HG03439 (cell line): ENCODE measurements at regions not wholly inside any gene's neighbourhood (a gene's known extent, or its start where the extent isn't known, plus 50 kb on each side); places are given as distances from the start of the nearest gene placed in this dataset.
"Not testable (repeated sequence)": the region's sequence is repeated elsewhere in the genome, so short reads cannot be mapped to it uniquely, and the experiment has no call there.

Experiments
- ATAC-seq: cut with Tn5 transposase; IDR thresholded peaks from one replicate; pipeline ENCODE4 v1.9.1; 2021; ENCODE audit warnings: mild to moderate bottlenecking, moderate library complexity; ENCODE audit not compliant: unreplicated experiment

DNA sequence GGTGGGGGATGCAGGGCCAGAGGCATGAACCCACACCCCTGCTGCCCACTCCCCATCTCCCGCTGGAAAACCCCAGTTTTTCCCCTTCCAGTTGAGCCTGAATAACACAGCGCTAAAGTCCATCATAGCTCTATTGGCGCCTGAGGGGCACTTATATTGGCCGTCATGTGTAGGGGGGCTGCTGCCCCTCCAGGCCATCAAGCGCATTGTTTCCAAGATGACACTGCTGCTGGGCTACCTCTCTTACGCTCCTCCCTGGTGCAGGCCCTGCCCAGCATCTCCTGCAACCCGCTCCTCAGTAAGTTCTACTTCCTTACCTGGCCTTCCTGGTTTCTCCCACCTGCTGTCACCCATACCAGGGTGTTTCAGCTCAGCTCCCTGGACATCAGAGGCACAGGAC lies 205.0 kb upstream of the RPL34 start:
- no peak for ATAC-seq

DNA sequence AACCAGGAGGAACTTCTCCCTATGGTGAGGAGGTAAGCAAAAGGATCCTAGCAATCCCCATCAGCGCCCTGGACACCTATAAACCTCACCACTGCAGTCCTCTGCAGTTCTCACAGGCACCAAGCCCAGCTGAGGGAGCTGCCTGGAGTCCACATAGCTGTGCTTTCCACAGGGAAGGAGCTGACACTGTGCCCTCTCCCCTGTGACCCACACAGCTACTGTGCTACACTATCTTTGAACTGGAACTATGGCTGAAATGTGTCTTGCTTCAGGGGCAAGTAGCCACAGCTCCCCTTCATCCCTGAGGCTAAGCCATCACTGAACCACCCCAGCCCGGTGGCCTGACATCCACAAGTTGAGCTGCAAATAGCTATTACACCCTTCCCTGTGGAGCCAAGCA lies 208.5 kb upstream of the RPL34 start:
- no peak for ATAC-seq

DNA sequence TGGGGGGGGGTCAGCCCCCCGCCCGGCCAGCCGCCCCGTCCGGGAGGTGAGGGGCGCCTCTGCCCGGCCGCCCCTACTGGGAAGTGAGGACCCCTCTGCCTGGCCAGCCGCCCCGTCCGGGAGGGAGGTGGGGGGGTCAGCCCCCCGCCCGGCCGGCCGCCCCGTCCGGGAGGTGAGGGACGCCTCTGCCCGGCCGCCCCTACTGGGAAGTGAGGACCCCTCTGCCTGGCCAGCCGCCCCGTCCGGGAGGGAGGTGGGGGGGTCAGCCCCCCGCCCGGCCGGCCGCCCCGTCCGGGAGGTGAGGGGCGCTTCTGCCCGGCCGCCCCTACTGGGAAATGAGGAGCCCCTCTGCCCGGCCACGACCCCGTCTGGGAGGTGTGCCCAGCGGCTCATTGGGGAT lies 210.7 kb upstream of the RPL34 start:
- ATAC-seq = not testable (repeated sequence)

DNA sequence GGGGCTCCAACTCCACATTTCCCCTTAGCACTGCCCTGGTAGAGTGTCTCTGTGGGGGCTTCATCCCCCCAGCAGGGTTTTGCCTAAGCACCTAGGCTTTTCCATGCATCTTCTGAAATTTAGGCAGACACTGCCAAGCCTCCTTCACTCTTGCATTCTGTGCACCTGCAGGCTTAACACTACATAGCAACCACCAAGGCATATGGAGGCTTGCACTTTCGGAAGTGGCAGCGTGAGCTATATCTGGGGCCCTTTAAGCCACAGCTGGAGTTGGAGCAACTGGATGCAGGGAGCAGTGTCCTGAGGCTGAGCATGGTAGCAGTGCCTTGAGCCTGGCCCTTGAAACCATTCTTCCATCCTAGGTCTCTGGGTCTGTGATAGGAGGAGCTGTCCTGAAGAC lies 214.8 kb upstream of the RPL34 start:
- no peak for ATAC-seq

DNA sequence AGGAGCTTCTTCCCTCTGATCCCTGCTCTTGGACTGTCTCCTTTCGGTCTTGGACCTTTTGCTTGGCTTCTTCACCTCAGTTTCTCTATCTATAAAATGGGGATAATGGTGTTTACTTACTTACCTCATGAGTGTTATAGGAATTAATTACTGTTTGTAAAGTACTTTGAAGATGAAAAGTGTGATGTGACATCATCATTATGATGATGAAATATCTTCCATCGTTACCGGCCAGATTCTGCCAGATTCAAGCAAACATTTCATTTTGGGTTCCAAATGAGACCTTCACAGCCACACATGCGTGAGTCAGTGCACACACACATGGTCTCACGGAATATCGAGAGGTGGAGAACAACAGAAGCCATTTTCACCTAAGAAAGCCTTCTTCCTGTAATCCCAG lies 220.1 kb upstream of the RPL34 start:
- ATAC-seq = no peak

DNA sequence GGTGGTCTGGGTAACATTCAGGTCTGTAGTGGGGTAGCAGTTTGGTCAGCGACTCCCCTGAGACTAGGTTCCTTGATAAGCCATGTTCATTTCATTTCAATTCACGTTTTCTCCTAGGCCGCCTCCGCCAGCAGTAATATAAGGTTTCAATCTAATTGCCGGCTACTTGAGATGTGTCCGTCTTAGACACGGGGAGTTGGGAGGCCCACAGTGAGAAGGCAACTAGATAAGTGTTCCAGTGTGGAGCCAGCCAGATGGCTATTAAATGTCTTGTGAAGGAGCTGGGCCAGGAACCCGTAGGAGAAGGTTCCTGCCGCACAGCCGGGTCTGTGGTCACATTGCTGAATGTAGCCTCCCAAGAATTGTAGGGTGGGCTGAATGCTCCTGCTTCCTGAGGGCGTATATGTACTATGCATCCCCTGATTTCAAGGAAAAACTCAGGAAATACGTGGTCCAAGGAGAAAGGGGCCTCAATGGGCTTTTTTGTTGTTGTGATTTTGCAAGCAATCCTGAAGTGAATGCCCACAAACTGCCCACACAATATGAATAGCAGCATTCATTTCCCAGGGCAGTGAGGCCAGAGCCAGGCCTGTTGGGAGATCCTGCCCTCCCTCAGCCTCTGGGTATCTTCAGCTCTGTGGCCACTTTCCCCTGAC lies 220.6 kb upstream of the RPL34 start:
- ATAC-seq = no peak

DNA sequence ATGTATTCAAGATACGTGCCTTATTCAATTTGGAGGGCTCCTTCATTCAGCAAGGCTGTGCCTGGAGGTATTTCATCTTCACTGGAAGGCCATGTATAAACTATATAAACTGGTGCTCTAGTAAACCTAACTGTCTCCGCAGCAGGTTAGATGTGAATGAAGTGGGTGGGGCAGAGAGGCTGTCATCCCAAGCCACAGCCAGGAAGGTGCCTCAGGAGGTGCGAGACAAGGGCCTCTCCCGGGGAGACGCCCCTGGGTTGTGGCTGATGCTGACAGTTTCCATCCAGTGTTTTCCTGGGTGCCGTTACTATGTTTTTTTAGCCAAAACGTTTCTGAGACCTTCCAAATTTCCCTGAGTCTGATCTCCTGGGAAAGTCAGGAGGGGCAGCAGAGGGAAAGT lies 221.5 kb upstream of the RPL34 start:
- no peak for ATAC-seq

DNA sequence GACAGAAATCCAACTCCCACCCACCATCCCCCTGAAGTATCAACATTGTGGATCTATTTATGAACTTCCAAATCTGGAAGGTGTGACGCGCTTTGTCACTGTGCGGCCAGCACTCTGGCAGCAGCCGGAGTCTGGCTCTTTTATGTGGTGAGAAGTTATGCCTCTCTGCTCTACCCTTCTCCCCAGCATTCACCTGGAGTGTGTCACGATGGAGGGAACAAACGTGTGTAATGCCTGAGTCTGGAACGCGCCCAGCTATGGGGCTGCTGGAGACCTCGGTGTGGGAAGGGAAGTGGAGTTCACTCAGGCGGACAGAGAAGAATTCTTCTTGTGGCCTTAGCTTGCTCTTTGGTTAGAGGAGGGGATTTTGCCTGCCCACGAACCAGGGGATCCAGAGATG lies 222.1 kb upstream of the RPL34 start:
- ATAC-seq = no peak

DNA sequence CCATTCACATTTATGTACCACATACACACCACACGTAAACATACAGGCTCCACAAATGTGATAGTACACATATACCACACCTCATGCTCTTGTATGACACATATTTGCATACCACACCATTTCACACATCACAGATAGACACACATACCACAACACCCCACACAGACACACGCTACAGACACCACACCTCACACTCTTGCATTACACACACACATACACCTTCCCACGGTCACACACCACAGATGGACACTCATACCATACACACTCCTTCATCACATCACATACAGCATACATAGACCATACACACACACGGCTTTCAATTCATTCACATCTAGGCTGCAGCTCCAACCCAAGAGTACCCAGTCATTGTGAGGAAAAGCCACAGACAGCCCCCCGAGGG lies 222.5 kb upstream of the RPL34 start:
- ATAC-seq = no peak

DNA sequence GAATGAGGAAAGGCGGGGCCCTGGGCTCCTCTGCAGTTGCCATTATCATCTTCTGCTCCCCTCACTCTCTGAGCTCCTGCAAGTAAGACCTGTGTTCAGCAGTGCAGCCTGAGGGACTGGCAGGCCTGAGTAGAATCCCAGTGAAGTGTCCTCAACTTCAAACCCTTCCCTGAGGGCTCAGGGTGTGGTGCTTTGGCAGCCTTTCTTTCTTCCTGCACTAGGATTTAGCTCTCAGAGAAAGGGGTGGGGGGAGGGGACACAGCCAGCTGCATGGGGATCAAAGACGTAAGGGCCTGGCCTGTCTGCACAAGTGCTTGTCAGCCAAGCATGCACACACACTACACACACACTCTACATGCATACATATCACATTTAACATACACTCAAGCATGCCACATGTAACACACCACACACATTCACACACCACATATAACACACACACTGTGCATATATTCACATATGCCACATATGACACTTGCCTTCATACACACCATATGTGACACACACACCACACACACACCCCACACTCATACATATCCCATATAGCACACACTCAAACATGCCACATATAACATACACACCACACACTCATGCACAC lies 223.4 kb upstream of the RPL34 start:
- ATAC-seq = no peak

DNA sequence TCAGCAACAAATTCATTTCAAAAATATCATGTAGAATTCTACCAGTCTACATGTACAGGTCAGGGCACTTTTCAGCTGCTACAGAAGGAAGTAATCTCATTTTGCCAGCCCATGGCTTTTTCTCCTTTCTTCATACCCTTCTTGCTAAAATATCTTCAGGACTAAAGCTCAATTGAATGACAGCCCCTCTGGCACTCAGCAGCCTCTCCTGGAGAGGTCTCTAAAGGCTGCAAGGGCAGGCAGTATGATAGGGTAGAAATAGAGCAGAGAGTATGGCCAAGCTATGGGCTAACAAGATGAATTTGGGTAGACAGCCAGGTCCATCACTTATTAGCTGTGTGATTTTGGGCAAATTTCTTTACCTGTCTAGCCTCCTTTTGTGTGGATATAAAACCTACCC lies 224.6 kb upstream of the RPL34 start:
- no peak for ATAC-seq

DNA sequence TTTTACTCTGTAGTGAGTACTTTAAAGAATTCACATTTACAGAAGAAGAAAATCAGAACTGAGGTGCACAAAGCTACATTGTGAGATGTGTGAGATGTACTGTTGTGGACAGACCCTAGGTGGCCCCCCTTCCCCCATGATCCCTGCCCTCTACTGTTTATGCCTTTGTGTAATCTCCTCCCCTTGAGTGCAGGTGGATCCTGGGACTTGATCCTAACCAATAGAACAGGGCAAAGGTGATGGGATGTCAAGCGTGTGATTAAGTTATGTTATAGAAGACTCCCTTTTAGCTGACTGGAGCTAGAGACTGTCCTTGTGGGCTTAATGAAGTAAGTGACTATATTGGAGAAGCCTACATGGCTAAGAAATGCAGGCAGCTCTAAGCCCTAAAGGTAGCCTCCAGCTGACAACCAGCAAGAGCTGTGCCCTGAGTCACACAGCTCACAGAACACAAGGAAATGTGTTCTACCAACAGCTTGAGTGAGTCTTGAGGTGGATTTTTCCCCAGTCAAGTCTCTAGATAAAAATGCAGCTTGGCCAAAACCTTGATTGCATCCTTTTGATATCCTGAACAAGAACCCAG lies 225.2 kb upstream of the LEF1 start:
- ATAC-seq = no peak

DNA sequence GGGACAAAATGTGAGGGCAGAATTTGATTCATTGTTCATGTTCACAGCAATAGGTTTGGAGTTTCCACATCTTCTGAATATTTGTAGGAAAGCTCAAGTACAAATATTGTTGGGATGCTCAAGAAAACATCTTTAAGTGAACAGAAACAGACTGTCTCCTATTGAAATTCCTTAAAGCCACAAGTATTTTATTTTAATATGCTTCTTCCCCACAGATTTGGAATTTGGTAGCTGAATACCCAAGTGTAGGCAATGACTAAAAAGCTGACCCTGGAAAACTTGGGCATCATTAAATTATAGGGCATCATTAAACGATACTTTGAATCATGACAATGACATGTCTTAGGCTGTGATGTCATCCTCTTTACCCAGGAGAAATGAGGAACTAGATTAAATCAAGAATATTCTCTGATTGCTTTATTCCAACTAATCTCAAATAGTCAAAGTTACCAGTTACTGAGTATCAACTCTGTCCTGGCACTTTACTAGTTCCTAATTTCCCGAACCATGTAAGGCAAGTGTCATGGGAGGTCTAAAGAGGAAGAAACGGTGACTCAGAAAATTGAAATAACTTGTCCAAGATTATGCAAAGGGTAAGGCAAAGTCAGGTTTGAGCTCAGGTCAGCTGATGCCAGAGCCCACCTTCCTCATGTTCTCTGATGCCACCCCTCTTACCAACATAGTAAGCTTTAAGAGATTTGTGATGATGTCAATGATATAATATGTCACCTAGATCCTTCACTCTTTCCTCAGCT lies 223.1 kb upstream of the LEF1 start:
- no peak for ATAC-seq

DNA sequence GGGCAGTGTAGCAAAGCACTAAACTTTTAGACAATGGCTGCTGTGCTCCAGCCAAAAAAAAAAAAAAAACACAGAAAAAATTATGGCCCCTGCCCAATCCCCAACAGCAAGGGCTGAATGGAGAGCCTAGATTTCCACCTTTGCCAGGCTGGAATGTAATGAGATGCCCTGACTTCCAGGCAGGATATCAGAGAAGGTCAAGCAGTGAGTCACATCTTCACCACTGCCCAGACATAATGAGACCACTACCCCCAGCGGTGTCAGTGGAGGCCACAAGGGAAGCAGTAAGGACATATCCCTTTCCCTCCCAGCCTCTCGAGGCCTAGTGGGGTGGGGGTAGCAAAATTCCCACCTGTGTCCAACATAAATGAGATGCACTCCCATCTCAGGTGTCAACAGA lies 216.3 kb upstream of the LEF1 start:
- no peak for ATAC-seq

DNA sequence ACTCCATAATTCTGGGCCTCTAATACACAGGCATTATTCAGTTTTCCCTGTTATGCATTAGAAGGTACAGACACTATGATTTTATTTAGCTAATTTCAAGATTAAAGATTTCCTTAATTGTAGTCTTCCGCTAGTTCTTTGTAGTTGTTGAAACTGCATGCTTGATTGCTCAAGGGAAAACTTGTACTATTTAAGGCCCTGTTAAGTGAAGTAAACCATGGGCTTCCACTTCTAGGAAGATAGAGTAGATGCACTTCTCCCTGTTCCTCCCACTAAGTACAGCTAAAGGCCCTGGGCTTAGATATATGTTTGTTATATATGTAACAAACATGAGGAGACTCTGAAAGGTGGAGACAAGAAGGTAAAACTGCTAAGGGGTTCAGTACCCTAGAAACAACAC lies 215.8 kb upstream of the LEF1 start:
- ATAC-seq = no peak

DNA sequence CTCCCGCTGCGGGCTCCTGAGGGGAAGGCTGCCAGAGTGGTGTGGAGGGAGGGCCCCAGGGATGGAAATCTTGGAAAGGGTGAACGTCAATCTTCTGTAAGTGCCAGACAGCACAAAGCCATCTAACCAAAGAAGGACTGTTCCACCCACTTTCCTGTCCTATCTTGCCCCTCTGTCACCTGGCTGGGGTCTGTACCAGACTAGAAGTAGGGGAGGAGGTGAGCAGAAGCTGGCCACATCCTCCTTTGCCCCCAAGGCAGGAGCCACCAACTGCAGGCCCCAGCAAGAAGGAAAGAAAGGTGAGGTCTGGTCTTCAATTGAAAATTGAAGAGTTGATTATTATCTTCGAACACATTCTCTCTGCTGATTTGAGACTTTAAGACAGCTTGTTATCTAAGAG lies 214.4 kb upstream of the LEF1 start:
- ATAC-seq = no peak

DNA sequence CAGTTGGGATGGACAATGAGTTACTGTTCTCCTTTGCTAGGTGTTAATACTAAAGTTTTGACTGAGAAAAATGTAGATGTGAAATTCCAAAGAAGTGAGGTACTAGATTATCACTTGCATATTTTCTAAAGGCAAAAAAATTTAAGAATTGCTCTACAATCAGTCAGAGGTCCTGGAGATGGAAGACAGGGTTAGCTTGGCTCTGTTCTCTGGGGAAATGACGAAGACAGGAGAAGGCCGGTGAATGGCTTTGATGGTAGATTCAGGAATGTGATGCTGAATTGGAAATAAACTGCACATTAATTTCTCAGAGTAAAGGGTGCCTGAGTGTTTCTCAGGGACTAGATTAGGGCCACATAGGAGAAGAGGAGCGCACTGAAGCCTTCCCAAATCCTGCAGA lies 214.0 kb upstream of the LEF1 start:
- ATAC-seq = no peak

DNA sequence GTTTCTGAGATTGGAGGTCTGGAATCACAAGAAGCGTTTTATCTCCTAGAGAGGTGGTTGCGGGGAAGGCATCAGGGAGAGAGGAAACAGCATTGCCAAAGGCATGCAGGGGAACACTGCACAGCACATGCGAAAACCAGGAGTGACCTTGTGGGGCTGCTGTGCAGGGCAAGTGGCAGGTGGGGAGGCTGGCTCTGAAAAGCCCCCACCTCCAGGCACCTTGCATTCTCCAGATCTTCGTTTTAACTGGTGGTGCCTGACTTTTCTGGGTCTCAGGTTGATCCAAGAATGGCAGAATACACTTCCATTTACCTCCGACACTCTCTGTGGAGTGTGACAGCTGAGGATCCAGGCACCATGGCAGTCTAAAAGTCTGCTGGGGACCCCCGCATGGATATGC lies 209.4 kb upstream of the LEF1 start:
- ATAC-seq = no peak

DNA sequence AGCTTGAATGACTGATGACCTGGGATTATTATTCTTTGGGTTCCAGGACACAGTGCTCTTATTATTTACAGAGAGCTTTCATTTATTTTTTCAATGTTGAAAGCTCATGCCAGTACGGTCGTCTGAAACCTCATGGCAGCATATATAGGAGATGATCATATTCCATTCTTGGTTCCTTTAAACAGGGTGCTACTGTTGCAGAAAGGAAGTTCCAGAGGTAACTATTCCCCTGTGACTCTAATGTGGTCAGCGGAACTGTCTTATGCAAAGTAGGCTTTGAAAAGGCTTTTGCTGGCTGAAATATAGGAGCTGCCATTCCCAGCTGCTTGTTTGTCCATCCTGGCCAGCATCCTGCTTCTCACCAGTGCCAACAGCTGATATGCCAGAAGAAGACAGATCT lies 208.3 kb upstream of the LEF1 start:
- ATAC-seq = no peak

DNA sequence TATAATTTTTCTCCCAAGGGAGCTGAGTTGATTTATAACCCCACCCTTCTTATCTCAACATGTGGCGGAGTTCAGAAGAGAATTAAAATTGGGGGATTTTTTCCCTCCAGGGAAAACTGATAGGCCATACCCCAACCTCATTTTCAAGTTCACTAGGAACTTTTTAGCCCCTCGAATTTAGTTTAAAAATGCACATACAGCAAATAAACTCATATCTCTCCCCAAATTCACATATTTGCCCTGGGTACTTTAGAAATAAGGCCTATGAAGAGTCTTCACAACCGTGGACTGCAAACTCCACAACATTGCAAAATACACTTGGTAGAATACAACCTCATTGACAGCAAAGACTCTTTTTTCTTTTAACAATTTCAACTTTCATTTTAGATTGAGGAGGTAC lies 206.7 kb upstream of the LEF1 start:
- no peak for ATAC-seq

DNA sequence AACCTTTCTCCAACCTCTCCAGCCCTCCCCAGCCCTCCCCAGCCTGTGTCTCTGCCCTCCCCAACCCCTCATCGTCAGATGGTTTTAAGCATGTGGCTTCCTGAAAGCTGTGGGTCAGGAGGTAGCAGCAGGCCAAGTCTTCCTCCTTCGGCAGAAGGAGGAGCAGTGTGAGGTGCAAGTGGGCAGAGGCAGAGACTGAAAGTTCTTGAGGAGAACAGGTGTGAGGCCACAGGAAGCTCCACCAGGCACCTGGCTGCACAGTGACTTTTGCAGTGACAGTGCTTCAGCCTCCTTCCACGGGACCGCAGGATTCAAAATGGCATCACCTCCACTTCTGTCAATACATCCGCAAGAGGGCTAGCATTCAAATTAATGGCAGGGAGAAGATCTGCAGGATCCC lies 203.9 kb upstream of the LEF1 start:
- no peak for ATAC-seq

DNA sequence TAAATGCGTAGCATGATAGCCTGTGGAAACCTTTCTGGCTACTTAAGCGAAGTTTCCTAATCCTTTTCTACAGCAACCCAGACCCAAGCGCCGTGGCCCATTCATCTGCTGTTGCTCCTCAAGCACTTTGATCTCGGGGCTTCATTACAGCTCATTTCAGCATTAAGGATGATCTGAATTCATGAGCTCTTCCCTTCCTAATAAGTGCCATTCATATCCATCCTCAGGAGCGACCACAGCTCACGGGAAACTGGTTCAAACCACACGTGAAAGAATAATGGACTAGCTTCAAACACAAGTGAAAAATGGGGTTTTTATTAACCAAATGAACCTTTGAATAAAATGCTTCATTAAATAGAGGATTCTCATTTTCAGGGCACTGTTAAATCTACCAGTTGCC lies 202.6 kb upstream of the LEF1 start:
- ATAC-seq = no peak
